ENCODE measurements at regions not wholly inside any gene's neighbourhood (a gene's known extent, or its start where the extent isn't known, plus 50 kb on each side); places are given as distances from the start of the nearest gene placed in this dataset.
"Not testable (repeated sequence)": the region's sequence is repeated elsewhere in the genome, so short reads cannot be mapped to it uniquely, and the experiment has no call there.

GRCh38 chr16:47865337-47865855, 290.4 kb downstream of the ABCC12 start:
- Histone ChIP-seq H2AFZ (ENCODE audit: low read length) (no peak overlapping the region), H4K20me1 (ENCODE audit: insufficient read depth, low read length) (no peaks in the 10 kb centered on the region), H3K4me1 (ENCODE audit: insufficient read depth, low read length, severe bottlenecking) (no peaks in the 10 kb centered on the region), H3F3A (ENCODE audit: insufficient read depth, low read length) (no peaks in the 10 kb centered on the region), H3K9ac (ENCODE audit: low read length) (no peak overlapping the region), H3K4me2 (ENCODE audit: low read length) (no peak overlapping the region), H3K79me2 (ENCODE audit: insufficient read depth, low read length) (no peaks in the 10 kb centered on the region), H3K36me3 (ENCODE audit: insufficient read depth, low read length) (no peaks in the 10 kb centered on the region), H3K9me2 (ENCODE audit: low read depth, low read length) (no peaks in the 10 kb centered on the region), H3K9me3 (ENCODE audit: low read length) (no peaks in the 10 kb centered on the region), H3K27ac (ENCODE audit: low read depth, low read length, poor library complexity, severe bottlenecking) (no peak overlapping the region), H3K4me3 (ENCODE audit: low read depth, low read length, poor library complexity, severe bottlenecking) (no peak overlapping the region), H3K27me3 (ENCODE audit: insufficient read depth, low read length) (no peaks in the 10 kb centered on the region)
- TF ChIP-seq CTCF (IDR thresholded peaks at IDR 0.05; ENCODE audit: low read length) = no peak
- no peak for TF ChIP-seq EZH2 (IDR thresholded peaks at IDR 0.05; ENCODE audit: borderline replicate concordance, low read length)

- not testable (repeated sequence) for H3K36me3 ChIP-seq (ENCODE audit: insufficient read depth, low read length); H3K9me2 ChIP-seq (ENCODE audit: low read depth, low read length); H3K4me3 ChIP-seq (ENCODE audit: low read depth, low read length, poor library complexity, severe bottlenecking); H2AFZ ChIP-seq (ENCODE audit: low read length); H3F3A ChIP-seq (ENCODE audit: insufficient read depth, low read length); H3K27ac ChIP-seq (ENCODE audit: low read depth, low read length, poor library complexity, severe bottlenecking); H4K20me1 ChIP-seq (ENCODE audit: insufficient read depth, low read length); H3K9ac ChIP-seq (ENCODE audit: low read length); H3K4me1 ChIP-seq (ENCODE audit: insufficient read depth, low read length, severe bottlenecking); H3K9me3 ChIP-seq (ENCODE audit: low read length); H3K79me2 ChIP-seq (ENCODE audit: insufficient read depth, low read length); H3K27me3 ChIP-seq (ENCODE audit: insufficient read depth, low read length); H3K4me2 ChIP-seq (ENCODE audit: low read length)
These were observed 291.5 kb downstream of the ABCC12 start for GRCh38 chr16:47864262-47864661.

- Histone ChIP-seq H3K9ac (ENCODE audit: low read length) (no peak overlapping the region), H3K4me3 (ENCODE audit: low read depth, low read length, poor library complexity, severe bottlenecking) (no peak overlapping the region), H3K79me2 (ENCODE audit: insufficient read depth, low read length) (no peaks in the 10 kb centered on the region), H3K9me3 (ENCODE audit: low read length) (no peaks in the 10 kb centered on the region), H3K4me2 (ENCODE audit: low read length) (no peak overlapping the region), H4K20me1 (ENCODE audit: insufficient read depth, low read length) (no peaks in the 10 kb centered on the region), H3K27ac (ENCODE audit: low read depth, low read length, poor library complexity, severe bottlenecking) (no peak overlapping the region), H3K4me1 (ENCODE audit: insufficient read depth, low read length, severe bottlenecking) (no peaks in the 10 kb centered on the region), H2AFZ (ENCODE audit: low read length) (no peak overlapping the region), H3K27me3 (ENCODE audit: insufficient read depth, low read length) (no peaks in the 10 kb centered on the region), H3F3A (ENCODE audit: insufficient read depth, low read length) (no peaks in the 10 kb centered on the region), H3K36me3 (ENCODE audit: insufficient read depth, low read length) (no peaks in the 10 kb centered on the region), H3K9me2 (ENCODE audit: low read depth, low read length) (no peaks in the 10 kb centered on the region)
- TF ChIP-seq CTCF (IDR thresholded peaks at IDR 0.05; ENCODE audit: low read length) (no peak), EZH2 (IDR thresholded peaks at IDR 0.05; ENCODE audit: borderline replicate concordance, low read length) (no peak)
These were observed 293.8 kb downstream of the ABCC12 start for GRCh38 chr16:47861999-47862398.

- Histone ChIP-seq H3K27ac (ENCODE audit: low read depth, low read length, poor library complexity, severe bottlenecking) (no peak overlapping the region), H2AFZ (ENCODE audit: low read length) (no peak overlapping the region), H3K4me2 (ENCODE audit: low read length) (no peak overlapping the region), H4K20me1 (ENCODE audit: insufficient read depth, low read length) (no peaks in the 10 kb centered on the region), H3K4me3 (ENCODE audit: low read depth, low read length, poor library complexity, severe bottlenecking) (no peak overlapping the region), H3K79me2 (ENCODE audit: insufficient read depth, low read length) (no peaks in the 10 kb centered on the region), H3K9me2 (ENCODE audit: low read depth, low read length) (no peaks in the 10 kb centered on the region), H3K27me3 (ENCODE audit: insufficient read depth, low read length) (no peaks in the 10 kb centered on the region), H3F3A (ENCODE audit: insufficient read depth, low read length) (no peaks in the 10 kb centered on the region), H3K9me3 (ENCODE audit: low read length) (no peaks in the 10 kb centered on the region), H3K36me3 (ENCODE audit: insufficient read depth, low read length) (no peaks in the 10 kb centered on the region), H3K4me1 (ENCODE audit: insufficient read depth, low read length, severe bottlenecking) (no peaks in the 10 kb centered on the region), H3K9ac (ENCODE audit: low read length) (no peak overlapping the region)
- TF ChIP-seq EZH2 (IDR thresholded peaks at IDR 0.05; ENCODE audit: borderline replicate concordance, low read length) (no peak), CTCF (IDR thresholded peaks at IDR 0.05; ENCODE audit: low read length) (no peak)
These were observed 297.3 kb downstream of the ABCC12 start for GRCh38 chr16:47858333-47858982.

Data from OCI-LY1 (cell line).